A549 (cell line): ENCODE measurements at regions not wholly inside any gene's neighbourhood (a gene's known extent, or its start where the extent isn't known, plus 50 kb on each side); places are given as distances from the start of the nearest gene placed in this dataset.

Experiments
- ATAC-seq, 2 experiments: fragments of 200-7000 bp in 1 of 2; fragments of >200 bp in 1 of 2; cut with Nextera tagmentation in 1 of 2; cut with Tn5 transposase in 1 of 2; 3 replicates each; pipeline versions ENCODE4 v1.8.0 to v1.9.1; 2018 to 2020; ENCODE audit warnings: mild to moderate bottlenecking in 1 of 2, moderate library complexity in 1 of 2
- CTCF ChIA-PET: fragments of 300-600 bp; sonication (Branson Sonifier 250); formaldehyde crosslinking; extraction: SDS; loops from one replicate; lab custom pipeline; 2021; ENCODE audit warnings: antibody characterized with exemption, inconsistent platforms; lab: Yijun Ruan, JAX
- POLR2A ChIA-PET: fragments of 350-600 bp; formaldehyde crosslinking; extraction: SDS; loops from one replicate; lab custom pipeline; 2021; ENCODE audit warnings: antibody characterized with exemption, inconsistent platforms; lab: Yijun Ruan, JAX
- DNase-seq, 2 experiments: peaks; one replicate each; pipeline versions ENCODE4 v3.0.0 to v3.0.0-alpha.2; 2011 to 2016; ENCODE audit warnings: low read depth in 1 of 2, low spot score in 1 of 2
- FAIRE-seq: peaks from 2 replicates; lab custom pipeline; 2011; peaks lifted over from hg19 to GRCh38; lab: Jason Lieb, UNC
- H3K27ac ChIP-seq, 2 experiments: fragments of >200 bp; sonication (Bioruptor Twin); formaldehyde crosslinking; 3 replicates each; pipeline ENCODE4 v1.5.1; 2016 to 2017
- H3K4me1 ChIP-seq: fragments of >200 bp; sonication (Bioruptor Twin); formaldehyde crosslinking; 3 replicates; pipeline ENCODE4 v1.6.1; 2016
- H3K4me2 ChIP-seq: fragments of >200 bp; sonication (Bioruptor Twin); formaldehyde crosslinking; 3 replicates; pipeline ENCODE4 v1.6.1; 2016
- H3K4me3 ChIP-seq: fragments of >200 bp; sonication (Bioruptor Twin); formaldehyde crosslinking; 3 replicates; pipeline ENCODE4 v1.5.1; 2016
- H3K9me3 ChIP-seq: fragments of >200 bp; sonication (Bioruptor Twin); formaldehyde crosslinking; 3 replicates; pipeline ENCODE4 v1.6.1; 2016
- CBX2 ChIP-seq: fragments of 200-600 bp; sonication (generic); IDR thresholded peaks from 2 replicates; pipeline ENCODE4 v1.6.1; 2016; ENCODE audit warnings: low read depth, mild to moderate bottlenecking, borderline replicate concordance
- CEBPB ChIP-seq, 2 experiments: fragments of >200 bp in 1 of 2; sonication (Bioruptor Twin) in 1 of 2; formaldehyde crosslinking in 1 of 2; IDR thresholded peaks; 2 replicates each; pipeline ENCODE4 v1.6.1; 2012 to 2016
- CHD4 ChIP-seq: fragments of 200-600 bp; sonication (generic); IDR thresholded peaks from 2 replicates; pipeline ENCODE4 v1.6.1; 2016; ENCODE audit warnings: antibody characterized with exemption, mild to moderate bottlenecking, borderline replicate concordance
- EP300 ChIP-seq, 2 experiments: fragments of >200 bp; sonication (Bioruptor Twin); formaldehyde crosslinking; IDR thresholded peaks; 2 replicates in 1 of 2; 3 replicates in 1 of 2; pipeline ENCODE4 v1.6.1; 2016 to 2017
- ESRRA ChIP-seq: fragments of 150-350 bp; IDR thresholded peaks from 2 replicates; pipeline ENCODE4 v1.6.1; 2014; ENCODE audit warnings: mild to moderate bottlenecking, low read length, borderline replicate concordance
- FOSB ChIP-seq: fragments of 250-450 bp; sonication (Bioruptor Pico); IDR thresholded peaks from 2 replicates; pipeline ENCODE4 v1.5.0; 2020; ENCODE audit warnings: mild to moderate bottlenecking, moderate library complexity
- FOXS1 ChIP-seq: fragments of 250-450 bp; sonication (Bioruptor Pico); IDR thresholded peaks from 2 replicates; pipeline ENCODE4 v1.5.0; 2020; ENCODE audit warnings: mild to moderate bottlenecking, moderate library complexity
- GATA3 ChIP-seq: IDR thresholded peaks from 2 replicates; pipeline ENCODE4 v1.6.1; 2012; ENCODE audit warnings: borderline replicate concordance
- HOXA7 ChIP-seq: fragments of 250-450 bp; sonication (Bioruptor Pico); IDR thresholded peaks from 2 replicates; pipeline ENCODE4 v1.5.0; 2020; ENCODE audit warnings: mild to moderate bottlenecking, moderate library complexity
- KDM5A ChIP-seq: fragments of 200-600 bp; sonication (generic); IDR thresholded peaks from 2 replicates; pipeline ENCODE4 v1.6.1; 2016; ENCODE audit warnings: antibody characterized with exemption, mild to moderate bottlenecking
- MAFK ChIP-seq: fragments of 450-650 bp; IDR thresholded peaks from 2 replicates; pipeline ENCODE4 v1.6.1; 2014; ENCODE audit not compliant: partially characterized antibody
- MYC ChIP-seq: IDR thresholded peaks from 2 replicates; pipeline ENCODE4 v1.6.1; 2012; ENCODE audit warnings: mild to moderate bottlenecking, inconsistent platforms, low read length, improper control_type of control experiment, borderline replicate concordance
- POLR2AphosphoS2 ChIP-seq: conservative IDR thresholded peaks from 2 replicates; pipeline ENCODE4 v1.6.1; 2012; ENCODE audit warnings: low read length, improper control_type of control experiment, inconsistent platforms
- RARB ChIP-seq: fragments of 250-450 bp; sonication (Bioruptor Pico); IDR thresholded peaks from 2 replicates; pipeline ENCODE4 v1.8.0; 2021; ENCODE audit warnings: mild to moderate bottlenecking, moderate library complexity
- RCOR1 ChIP-seq: fragments of 150-350 bp; IDR thresholded peaks from 2 replicates; pipeline ENCODE4 v1.6.1; 2014; ENCODE audit warnings: antibody characterized with exemption, low read length, low read depth
- TFCP2L1 ChIP-seq: fragments of 250-450 bp; sonication (Bioruptor Pico); IDR thresholded peaks from 2 replicates; pipeline ENCODE4 v1.5.0; 2021; ENCODE audit warnings: mild to moderate bottlenecking
- TP53 ChIP-seq: fragments of 250-450 bp; sonication (Bioruptor Pico); IDR thresholded peaks from 2 replicates; pipeline ENCODE4 v1.5.0; 2021; ENCODE audit warnings: mild to moderate bottlenecking, moderate library complexity
- WGBS: methylation state at CpG from one replicate; pipeline ENCODE4 v1.1.6; 2017; ENCODE audit errors: missing lambda C conversion rate; 5-methylcytosine and 5-hydroxymethylcytosine counted together
- TF ChIP-seq, protein P1 (sequence below): IDR thresholded peaks from 2 replicates; pipeline ENCODE4 v1.6.1; 2012
- TF ChIP-seq, protein P2 (sequence below): fragments of >200 bp; sonication (Bioruptor Twin); formaldehyde crosslinking; IDR thresholded peaks from 3 replicates; pipeline ENCODE4 v1.5.1; 2016
- TF ChIP-seq, protein P3 (sequence below): fragments of 250-450 bp; sonication (Bioruptor Pico); IDR thresholded peaks from 2 replicates; pipeline ENCODE4 v1.5.0; 2020; ENCODE audit warnings: low read depth, mild to moderate bottlenecking, moderate library complexity
- TF ChIP-seq, protein P4 (sequence below): IDR thresholded peaks from 2 replicates; pipeline ENCODE4 v1.6.1; 2012
- TF ChIP-seq, protein P5 (sequence below): IDR thresholded peaks from 2 replicates; pipeline ENCODE4 v1.6.1; 2012; ENCODE audit warnings: low read depth, borderline replicate concordance
- TF ChIP-seq, protein P6 (sequence below): fragments of 250-450 bp; sonication (Bioruptor Pico); IDR thresholded peaks from 2 replicates; pipeline ENCODE4 v1.5.0; 2021; ENCODE audit warnings: mild to moderate bottlenecking, moderate library complexity, borderline replicate concordance

DNA sequence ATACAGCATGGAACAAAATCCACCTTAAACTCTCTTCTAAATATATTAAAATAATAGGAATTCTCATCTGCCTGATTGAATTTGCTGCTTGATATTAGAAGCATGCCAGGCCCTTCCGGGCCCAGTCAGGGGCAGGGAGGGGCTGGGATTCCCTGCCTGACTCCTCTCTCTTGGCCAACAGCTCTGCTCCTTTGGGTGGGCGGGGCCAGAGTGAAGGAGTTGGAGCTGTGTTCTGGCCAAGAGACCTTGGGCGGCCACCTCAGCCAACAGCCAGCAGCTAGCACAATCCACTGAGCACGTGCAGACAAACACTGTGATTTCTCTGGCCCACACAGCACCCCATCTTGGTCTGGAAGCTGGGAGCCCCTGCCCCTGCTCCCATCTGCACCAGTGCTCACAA lies 140.3 kb downstream of the PJA1 start:
- H3K4me1 ChIP-seq = peaks cover 10% of the 10 kb centered on the region; the same call in 2 of the 3 replicates
- ATAC-seq (no peak), DNase-seq (no peak), FAIRE-seq (no peak)
- TF ChIP-seq ESRRA = no peak
- TF ChIP-seq HOXA7 (CRISPR knock-in tag) = no peak
- no peak for TF ChIP-seq FOXS1 (CRISPR knock-in tag)
- no peak for TF ChIP-seq TFCP2L1
- TF ChIP-seq CHD4 = no peak
- TF ChIP-seq, protein P1, sequence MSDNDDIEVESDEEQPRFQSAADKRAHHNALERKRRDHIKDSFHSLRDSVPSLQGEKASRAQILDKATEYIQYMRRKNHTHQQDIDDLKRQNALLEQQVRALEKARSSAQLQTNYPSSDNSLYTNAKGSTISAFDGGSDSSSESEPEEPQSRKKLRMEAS = no peak
- TF ChIP-seq, protein P2, sequence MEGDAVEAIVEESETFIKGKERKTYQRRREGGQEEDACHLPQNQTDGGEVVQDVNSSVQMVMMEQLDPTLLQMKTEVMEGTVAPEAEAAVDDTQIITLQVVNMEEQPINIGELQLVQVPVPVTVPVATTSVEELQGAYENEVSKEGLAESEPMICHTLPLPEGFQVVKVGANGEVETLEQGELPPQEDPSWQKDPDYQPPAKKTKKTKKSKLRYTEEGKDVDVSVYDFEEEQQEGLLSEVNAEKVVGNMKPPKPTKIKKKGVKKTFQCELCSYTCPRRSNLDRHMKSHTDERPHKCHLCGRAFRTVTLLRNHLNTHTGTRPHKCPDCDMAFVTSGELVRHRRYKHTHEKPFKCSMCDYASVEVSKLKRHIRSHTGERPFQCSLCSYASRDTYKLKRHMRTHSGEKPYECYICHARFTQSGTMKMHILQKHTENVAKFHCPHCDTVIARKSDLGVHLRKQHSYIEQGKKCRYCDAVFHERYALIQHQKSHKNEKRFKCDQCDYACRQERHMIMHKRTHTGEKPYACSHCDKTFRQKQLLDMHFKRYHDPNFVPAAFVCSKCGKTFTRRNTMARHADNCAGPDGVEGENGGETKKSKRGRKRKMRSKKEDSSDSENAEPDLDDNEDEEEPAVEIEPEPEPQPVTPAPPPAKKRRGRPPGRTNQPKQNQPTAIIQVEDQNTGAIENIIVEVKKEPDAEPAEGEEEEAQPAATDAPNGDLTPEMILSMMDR = no peak
- no peak for TF ChIP-seq TP53
- ChIA-PET CTCF (no interaction called here), POLR2A (no interaction called here)
- WGBS = 62% methylated on average over 2 of the region's 4 CpGs
- H3K4me3 ChIP-seq = no peak overlapping the region
- H3K4me2 ChIP-seq = no peak overlapping the region
- H3K9me3 ChIP-seq = no peaks in the 10 kb centered on the region; the same call in 2 of the 3 replicates
- 0 out of 6 replicates have a peak overlapping the region, but pooled peaks of 1 of the 2 experiments have one; percentile 18 for H3K27ac ChIP-seq

DNA sequence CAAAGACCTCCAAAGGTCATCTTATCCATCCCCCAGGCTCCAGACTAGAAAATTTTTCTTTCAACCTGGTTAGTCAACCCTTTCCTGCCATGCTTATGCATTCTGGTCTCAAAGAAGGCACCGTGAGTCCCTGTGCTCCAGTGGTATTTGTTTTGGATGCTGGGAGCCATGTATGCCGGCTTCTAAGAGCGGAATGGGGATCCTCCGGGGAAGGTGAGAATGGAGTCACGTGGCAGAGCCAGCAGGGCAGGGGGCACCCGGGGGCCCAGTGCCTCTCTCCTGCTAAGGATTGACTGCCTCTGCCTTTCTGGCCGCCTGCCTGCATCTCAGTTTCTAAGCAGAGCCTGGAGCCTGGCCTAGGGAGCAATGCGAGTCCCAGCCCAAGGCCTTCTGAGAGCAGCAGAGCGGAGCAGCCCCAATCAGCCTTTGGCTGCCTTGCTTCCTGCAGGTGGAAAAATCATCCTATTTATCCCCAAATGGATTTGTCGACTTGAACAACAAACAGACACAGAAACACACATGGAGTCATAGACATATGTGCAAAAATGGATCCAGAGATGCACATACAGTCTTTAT lies 141.0 kb downstream of the PJA1 start:
- H3K4me2 ChIP-seq = no peak overlapping the region
- ATAC-seq = no peak
- no peak for FAIRE-seq
- DNase-seq = no peak
- no peak overlapping the region for H3K4me3 ChIP-seq
- no peak for TF ChIP-seq CBX2
- TF ChIP-seq MYC = no peak
- TF ChIP-seq RCOR1 = no peak
- TF ChIP-seq, protein P3, sequence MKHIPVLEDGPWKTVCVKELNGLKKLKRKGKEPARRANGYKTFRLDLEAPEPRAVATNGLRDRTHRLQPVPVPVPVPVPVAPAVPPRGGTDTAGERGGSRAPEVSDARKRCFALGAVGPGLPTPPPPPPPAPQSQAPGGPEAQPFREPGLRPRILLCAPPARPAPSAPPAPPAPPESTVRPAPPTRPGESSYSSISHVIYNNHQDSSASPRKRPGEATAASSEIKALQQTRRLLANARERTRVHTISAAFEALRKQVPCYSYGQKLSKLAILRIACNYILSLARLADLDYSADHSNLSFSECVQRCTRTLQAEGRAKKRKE (CRISPR knock-in tag) = no peak
- no peak for TF ChIP-seq CEBPB (IDR thresholded peaks at IDR 0.05)
- TF ChIP-seq RARB (CRISPR knock-in tag) = no peak
- no peak for TF ChIP-seq TP53
- TF ChIP-seq TFCP2L1 = no peak
- TF ChIP-seq, protein P4, sequence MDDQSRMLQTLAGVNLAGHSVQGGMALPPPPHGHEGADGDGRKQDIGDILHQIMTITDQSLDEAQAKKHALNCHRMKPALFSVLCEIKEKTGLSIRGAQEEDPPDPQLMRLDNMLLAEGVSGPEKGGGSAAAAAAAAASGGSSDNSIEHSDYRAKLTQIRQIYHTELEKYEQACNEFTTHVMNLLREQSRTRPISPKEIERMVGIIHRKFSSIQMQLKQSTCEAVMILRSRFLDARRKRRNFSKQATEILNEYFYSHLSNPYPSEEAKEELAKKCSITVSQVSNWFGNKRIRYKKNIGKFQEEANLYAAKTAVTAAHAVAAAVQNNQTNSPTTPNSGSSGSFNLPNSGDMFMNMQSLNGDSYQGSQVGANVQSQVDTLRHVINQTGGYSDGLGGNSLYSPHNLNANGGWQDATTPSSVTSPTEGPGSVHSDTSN = no peak
- no peak for TF ChIP-seq EP300 (IDR thresholded peaks at IDR 0.05)
- TF ChIP-seq POLR2AphosphoS2 = no peak
- no peak for TF ChIP-seq GATA3
- no peak for TF ChIP-seq KDM5A
- TF ChIP-seq, protein P1 = no peak
- no peak for TF ChIP-seq MAFK
- TF ChIP-seq, protein P5, sequence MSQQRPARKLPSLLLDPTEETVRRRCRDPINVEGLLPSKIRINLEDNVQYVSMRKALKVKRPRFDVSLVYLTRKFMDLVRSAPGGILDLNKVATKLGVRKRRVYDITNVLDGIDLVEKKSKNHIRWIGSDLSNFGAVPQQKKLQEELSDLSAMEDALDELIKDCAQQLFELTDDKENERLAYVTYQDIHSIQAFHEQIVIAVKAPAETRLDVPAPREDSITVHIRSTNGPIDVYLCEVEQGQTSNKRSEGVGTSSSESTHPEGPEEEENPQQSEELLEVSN = no peak
- no peak for TF ChIP-seq FOSB (CRISPR knock-in tag)
- TF ChIP-seq, protein P6, sequence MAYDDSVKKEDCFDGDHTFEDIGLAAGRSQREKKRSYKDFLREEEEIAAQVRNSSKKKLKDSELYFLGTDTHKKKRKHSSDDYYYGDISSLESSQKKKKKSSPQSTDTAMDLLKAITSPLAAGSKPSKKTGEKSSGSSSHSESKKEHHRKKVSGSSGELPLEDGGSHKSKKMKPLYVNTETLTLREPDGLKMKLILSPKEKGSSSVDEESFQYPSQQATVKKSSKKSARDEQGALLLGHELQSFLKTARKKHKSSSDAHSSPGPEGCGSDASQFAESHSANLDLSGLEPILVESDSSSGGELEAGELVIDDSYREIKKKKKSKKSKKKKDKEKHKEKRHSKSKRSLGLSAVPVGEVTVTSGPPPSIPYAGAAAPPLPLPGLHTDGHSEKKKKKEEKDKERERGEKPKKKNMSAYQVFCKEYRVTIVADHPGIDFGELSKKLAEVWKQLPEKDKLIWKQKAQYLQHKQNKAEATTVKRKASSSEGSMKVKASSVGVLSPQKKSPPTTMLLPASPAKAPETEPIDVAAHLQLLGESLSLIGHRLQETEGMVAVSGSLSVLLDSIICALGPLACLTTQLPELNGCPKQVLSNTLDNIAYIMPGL (CRISPR knock-in tag) = no peak
- TF ChIP-seq, all 56 proteins: peak for 0
- Histone ChIP-seq H3K9me3 (no peaks in the 10 kb centered on the region; the same call in 2 of the 3 replicates), H3K4me1 (peaks cover 10% of the 10 kb centered on the region; the same call in 2 of the 3 replicates), H3K27ac (no peak overlapping the region)
- WGBS = 58% methylated on average over 4 of the region's 10 CpGs
- POLR2A ChIA-PET = no interaction called here
- CTCF ChIA-PET = no interaction called here
